ENCODE measurements at regions not wholly inside any gene's neighbourhood (a gene's known extent, or its start where the extent isn't known, plus 50 kb on each side); places are given as distances from the start of the nearest gene placed in this dataset.

DNA sequence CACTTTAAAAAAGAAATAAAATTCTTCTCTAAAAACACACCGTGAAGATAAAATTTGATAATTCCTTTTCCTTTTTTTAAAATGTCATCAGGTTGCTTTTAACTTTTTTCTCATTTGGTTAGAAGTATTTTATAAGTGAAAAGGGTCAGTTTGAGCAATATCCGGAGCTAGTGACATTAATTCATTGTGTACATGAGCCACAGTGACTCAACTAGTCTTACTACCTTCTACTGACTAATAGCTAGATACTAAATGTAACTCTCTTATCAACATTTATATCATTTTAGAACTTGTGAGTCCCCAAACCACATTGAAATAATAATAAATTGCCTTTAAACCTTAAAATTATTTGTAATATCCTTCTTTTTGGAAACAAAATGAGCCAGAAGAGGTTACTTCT lies 101.2 kb upstream of the ZBTB20 start:
- TF ChIP-seq CTCF (IDR thresholded peaks at IDR 0.05) (no peak), POLR2A (IDR thresholded peaks at IDR 0.05) (no peak)

Data from esophagus squamous epithelium (tissue), 4 donors.